ENCODE measurements at regions not wholly inside any gene's neighbourhood (a gene's known extent, or its start where the extent isn't known, plus 50 kb on each side); places are given as distances from the start of the nearest gene placed in this dataset.

- H3K36me3 ChIP-seq (ENCODE audit: control insufficient read depth in 2 of 2, extremely low read depth in 1 of 2, insufficient read depth in 2 of 2, low read length in 2 of 2) = no peaks in the 10 kb centered on the region
- H3K9ac ChIP-seq (ENCODE audit: control insufficient read depth, extremely low read depth, insufficient read depth, low read length) = no peak overlapping the region
- H3K4me3 ChIP-seq (ENCODE audit: control insufficient read depth in 2 of 3, extremely low read depth in 1 of 3, insufficient read depth in 2 of 3, low read depth in 1 of 3, low read length in 3 of 3) = no peak overlapping the region
- no peaks in the 10 kb centered on the region for H3K9me1 ChIP-seq (ENCODE audit: control insufficient read depth, extremely low read depth, insufficient read depth, low read length)
- dilution Hi-C loops (cut with MboI; ENCODE audit: extremely low pct_ligation_motif_present, low sequenced_read_pairs) = no loop called here
- no peaks in the 10 kb centered on the region for H3K27me3 ChIP-seq (ENCODE audit: control insufficient read depth, extremely low read depth, insufficient read depth, low read length)
- no peaks in the 10 kb centered on the region for H4K20me1 ChIP-seq (ENCODE audit: control insufficient read depth, extremely low read depth, insufficient read depth, low read length)
- H3K9me3 ChIP-seq (ENCODE audit: control insufficient read depth, low read depth, low read length) = no peaks in the 10 kb centered on the region
- FAIRE-seq (no peak), DNase-seq (ENCODE audit: low read depth, low spot score) (no peak)
- H3K4me2 ChIP-seq (ENCODE audit: control insufficient read depth, extremely low read depth, insufficient read depth, low read depth, low read length) = no peak overlapping the region
- H2AFZ ChIP-seq (ENCODE audit: control insufficient read depth, low read length) = no peak overlapping the region
- H3K4me1 ChIP-seq (ENCODE audit: control insufficient read depth, extremely low read depth, insufficient read depth, low read length) = no peaks in the 10 kb centered on the region
- H3K79me2 ChIP-seq (ENCODE audit: control insufficient read depth, insufficient read depth, low read length) = no peaks in the 10 kb centered on the region
- H3K27ac ChIP-seq (ENCODE audit: control insufficient read depth, insufficient read depth, low read length) = no peak overlapping the region
- TF ChIP-seq EZH2 (IDR thresholded peaks at IDR 0.05; ENCODE audit: low read length) = no peak
- TF ChIP-seq CTCF (optimal IDR thresholded peaks at IDR 0.05 in 1 of 3, IDR thresholded peaks at IDR 0.05 in 1 of 3, conservative IDR thresholded peaks at IDR 0.05 in 1 of 3; ENCODE audit: extremely low read depth in 1 of 3, insufficient read depth in 2 of 3, low read length in 3 of 3) = no peak
Measured at GRCh38 chr16:52597772-52598483, 51.0 kb upstream of the TOX3 start.

- no peak overlapping the region for H3K27ac ChIP-seq (ENCODE audit: control insufficient read depth, insufficient read depth, low read length)
- no peak for FAIRE-seq
- no peaks in the 10 kb centered on the region for H3K4me1 ChIP-seq (ENCODE audit: control insufficient read depth, extremely low read depth, insufficient read depth, low read length)
- DNase-seq (ENCODE audit: low read depth, low spot score) = no peak
- no peaks in the 10 kb centered on the region for H3K79me2 ChIP-seq (ENCODE audit: control insufficient read depth, insufficient read depth, low read length)
- dilution Hi-C loops (cut with MboI; ENCODE audit: extremely low pct_ligation_motif_present, low sequenced_read_pairs) = no loop called here
- H3K4me2 ChIP-seq (ENCODE audit: control insufficient read depth, extremely low read depth, insufficient read depth, low read depth, low read length) = no peak overlapping the region
- no peaks in the 10 kb centered on the region for H3K36me3 ChIP-seq (ENCODE audit: control insufficient read depth in 2 of 2, extremely low read depth in 1 of 2, insufficient read depth in 2 of 2, low read length in 2 of 2)
- no peak for TF ChIP-seq EZH2 (IDR thresholded peaks at IDR 0.05; ENCODE audit: low read length)
- no peak for TF ChIP-seq CTCF (optimal IDR thresholded peaks at IDR 0.05 in 1 of 3, IDR thresholded peaks at IDR 0.05 in 1 of 3, conservative IDR thresholded peaks at IDR 0.05 in 1 of 3; ENCODE audit: extremely low read depth in 1 of 3, insufficient read depth in 2 of 3, low read length in 3 of 3)
- no peaks in the 10 kb centered on the region for H3K9me1 ChIP-seq (ENCODE audit: control insufficient read depth, extremely low read depth, insufficient read depth, low read length)
- no peak overlapping the region for H2AFZ ChIP-seq (ENCODE audit: control insufficient read depth, low read length)
- H4K20me1 ChIP-seq (ENCODE audit: control insufficient read depth, extremely low read depth, insufficient read depth, low read length) = no peaks in the 10 kb centered on the region
- H3K27me3 ChIP-seq (ENCODE audit: control insufficient read depth, extremely low read depth, insufficient read depth, low read length) = no peaks in the 10 kb centered on the region
- H3K9me3 ChIP-seq (ENCODE audit: control insufficient read depth, low read depth, low read length) = no peaks in the 10 kb centered on the region
- no peak overlapping the region for H3K4me3 ChIP-seq (ENCODE audit: control insufficient read depth in 2 of 3, extremely low read depth in 1 of 3, insufficient read depth in 2 of 3, low read depth in 1 of 3, low read length in 3 of 3)
- no peak overlapping the region for H3K9ac ChIP-seq (ENCODE audit: control insufficient read depth, extremely low read depth, insufficient read depth, low read length)
Measured at GRCh38 chr16:52597073-52597771, 50.3 kb upstream of the TOX3 start.

Measured in keratinocyte (primary cell).